Neural cell (in vitro differentiated cells): ENCODE measurements at regions not wholly inside any gene's neighbourhood (a gene's known extent, or its start where the extent isn't known, plus 50 kb on each side); places are given as distances from the start of the nearest gene placed in this dataset.

Experiments
- H2AFZ ChIP-seq: fragments of 200-600, 300-800 bp; sonication (generic), shearing (Covaris generic); 2 replicates; pipeline ENCODE4 v1.6.0; 2014; ENCODE audit warnings: low read depth, mild to moderate bottlenecking, antibody characterized with exemption, low read length, moderate library complexity
- H3F3A ChIP-seq: fragments of 200-600 bp; shearing (Covaris generic); 2 replicates; pipeline ENCODE4 v1.6.1; 2016; ENCODE audit warnings: mild to moderate bottlenecking, moderate library complexity, mixed read lengths, antibody characterized with exemption, low read length; ENCODE audit not compliant: insufficient read depth, poor library complexity, severe bottlenecking
- H3K27ac ChIP-seq: fragments of 200-600, 300-800 bp; sonication (generic), shearing (Covaris generic); 2 replicates; pipeline ENCODE4 v1.5.1; 2014; ENCODE audit warnings: mild to moderate bottlenecking, low read length, moderate library complexity
- H3K27me3 ChIP-seq: fragments of 300-800, 200-600 bp; sonication (generic), shearing (Covaris generic); 2 replicates; pipeline ENCODE4 v1.6.0; 2014; ENCODE audit warnings: mild to moderate bottlenecking, low read depth, low read length, moderate library complexity; ENCODE audit not compliant: insufficient read depth
- H3K36me3 ChIP-seq: fragments of 300-800, 200-600 bp; sonication (generic), shearing (Covaris generic); 2 replicates; pipeline ENCODE4 v1.5.1; 2014; ENCODE audit warnings: mild to moderate bottlenecking, antibody characterized with exemption, low read length, moderate library complexity; ENCODE audit not compliant: insufficient read depth
- H3K4me2 ChIP-seq: fragments of 300-800, 200-600 bp; sonication (generic), shearing (Covaris generic); 2 replicates; pipeline ENCODE4 v1.6.0; 2014; ENCODE audit warnings: mild to moderate bottlenecking, low read length
- H3K4me3 ChIP-seq: fragments of 300-800, 200-600 bp; sonication (generic), shearing (Covaris generic); 2 replicates; pipeline ENCODE4 v1.5.1; 2014; ENCODE audit warnings: mild to moderate bottlenecking, low read length, moderate library complexity
- H3K79me2 ChIP-seq: fragments of 200-600 bp; shearing (Covaris generic); replicated peaks from 2 replicates; pipeline ENCODE4 v1.6.0; 2014; ENCODE audit warnings: mild to moderate bottlenecking, low read length, moderate library complexity; ENCODE audit not compliant: insufficient read depth
- H3K9ac ChIP-seq: fragments of 300-800, 200-600 bp; sonication (generic), shearing (Covaris generic); 2 replicates; pipeline ENCODE4 v1.6.1; 2016; ENCODE audit warnings: mild to moderate bottlenecking, low read length, mixed read lengths
- H3K9me2 ChIP-seq: fragments of 200-600 bp; shearing (Covaris generic); 2 replicates; pipeline ENCODE4 v1.6.1; 2016; ENCODE audit warnings: mild to moderate bottlenecking, low read length, mixed read lengths; ENCODE audit not compliant: insufficient read depth
- H3K9me3 ChIP-seq: fragments of 200-600, 300-800 bp; sonication (generic), shearing (Covaris generic); 2 replicates; pipeline ENCODE4 v1.6.1; 2016; ENCODE audit warnings: mild to moderate bottlenecking, mixed run types, low read length, moderate library complexity, mixed read lengths
- H4K20me1 ChIP-seq: fragments of 200-600 bp; shearing (Covaris generic); 2 replicates; pipeline ENCODE4 v1.6.1; 2016; ENCODE audit warnings: mild to moderate bottlenecking, mixed run types; ENCODE audit not compliant: insufficient read depth
- EP300 ChIP-seq: fragments of 450-650 bp; conservative IDR thresholded peaks from 2 replicates; pipeline ENCODE4 v1.6.1; 2014; ENCODE audit warnings: antibody characterized with exemption, mild to moderate bottlenecking, moderate library complexity; ENCODE audit not compliant: poor library complexity, severe bottlenecking
- EZH2 ChIP-seq: fragments of 200-600, 300-800 bp; shearing (Covaris generic), sonication (generic); IDR thresholded peaks from 2 replicates; pipeline ENCODE4 v1.6.1; 2014; ENCODE audit warnings: antibody characterized with exemption, low read length, borderline replicate concordance, mild to moderate bottlenecking; ENCODE audit not compliant: insufficient read depth, poor library complexity, severe bottlenecking
- MXI1 ChIP-seq: fragments of 450-650 bp; conservative IDR thresholded peaks from 2 replicates; pipeline ENCODE4 v1.6.1; 2014; ENCODE audit warnings: antibody characterized with exemption, mild to moderate bottlenecking; ENCODE audit not compliant: poor library complexity, severe bottlenecking
- POLR2AphosphoS5 ChIP-seq: IDR thresholded peaks from 2 replicates; pipeline ENCODE4 v1.6.1; 2012
- RAD21 ChIP-seq: fragments of 450-650 bp; conservative IDR thresholded peaks from 2 replicates; pipeline ENCODE4 v1.6.1; 2014; ENCODE audit warnings: antibody characterized with exemption, mild to moderate bottlenecking, moderate library complexity
- SMC3 ChIP-seq: fragments of 450-650 bp; conservative IDR thresholded peaks from 2 replicates; pipeline ENCODE4 v1.6.1; 2014; ENCODE audit warnings: antibody characterized with exemption, mild to moderate bottlenecking, moderate library complexity; ENCODE audit not compliant: poor library complexity
- TAF1 ChIP-seq: IDR thresholded peaks from 2 replicates; pipeline ENCODE4 v1.6.1; 2012; ENCODE audit warnings: low read depth
- TF ChIP-seq, protein P1 (sequence below): IDR thresholded peaks from 2 replicates; pipeline ENCODE4 v1.6.1; 2012; ENCODE audit warnings: borderline replicate concordance
- TF ChIP-seq, protein P2 (sequence below): fragments of 450-650 bp; IDR thresholded peaks from 2 replicates; pipeline ENCODE4 v1.5.1; 2014; ENCODE audit warnings: antibody characterized with exemption, mild to moderate bottlenecking, moderate library complexity; ENCODE audit not compliant: poor library complexity, severe bottlenecking

DNA sequence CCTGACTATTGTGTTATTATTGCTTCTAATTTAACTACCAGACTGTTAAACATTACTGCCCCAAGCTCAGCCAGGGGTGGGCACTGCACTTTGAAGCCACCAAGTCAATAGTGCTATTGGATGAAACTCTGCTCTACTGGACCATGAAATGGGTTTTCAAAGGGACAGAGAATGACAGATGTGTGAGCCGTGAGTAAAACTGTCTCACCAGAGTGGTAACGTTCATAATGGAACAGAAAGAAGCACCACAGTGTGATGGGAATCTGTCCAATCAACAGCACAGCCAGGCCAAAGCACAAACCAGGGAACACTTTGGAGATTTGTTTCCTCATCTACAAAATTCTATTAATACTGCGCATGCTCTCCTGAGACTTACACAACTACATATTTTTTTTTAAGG is 171.8 kb upstream of the LPP start:
- Histone ChIP-seq H3K27me3 (no peaks in the 10 kb centered on the region), H3K36me3 (no peaks in the 10 kb centered on the region), H3K9me2 (no peaks in the 10 kb centered on the region), H3F3A (no peaks in the 10 kb centered on the region), H3K79me2 (no peaks in the 10 kb centered on the region), H3K27ac (no peak overlapping the region), H3K9ac (no peak overlapping the region), H3K9me3 (peaks cover 3% of the 10 kb centered on the region), H4K20me1 (no peaks in the 10 kb centered on the region), H3K4me2 (no peak overlapping the region), H2AFZ (no peak overlapping the region), H3K4me3 (no peak overlapping the region)
- TF ChIP-seq, protein P1, sequence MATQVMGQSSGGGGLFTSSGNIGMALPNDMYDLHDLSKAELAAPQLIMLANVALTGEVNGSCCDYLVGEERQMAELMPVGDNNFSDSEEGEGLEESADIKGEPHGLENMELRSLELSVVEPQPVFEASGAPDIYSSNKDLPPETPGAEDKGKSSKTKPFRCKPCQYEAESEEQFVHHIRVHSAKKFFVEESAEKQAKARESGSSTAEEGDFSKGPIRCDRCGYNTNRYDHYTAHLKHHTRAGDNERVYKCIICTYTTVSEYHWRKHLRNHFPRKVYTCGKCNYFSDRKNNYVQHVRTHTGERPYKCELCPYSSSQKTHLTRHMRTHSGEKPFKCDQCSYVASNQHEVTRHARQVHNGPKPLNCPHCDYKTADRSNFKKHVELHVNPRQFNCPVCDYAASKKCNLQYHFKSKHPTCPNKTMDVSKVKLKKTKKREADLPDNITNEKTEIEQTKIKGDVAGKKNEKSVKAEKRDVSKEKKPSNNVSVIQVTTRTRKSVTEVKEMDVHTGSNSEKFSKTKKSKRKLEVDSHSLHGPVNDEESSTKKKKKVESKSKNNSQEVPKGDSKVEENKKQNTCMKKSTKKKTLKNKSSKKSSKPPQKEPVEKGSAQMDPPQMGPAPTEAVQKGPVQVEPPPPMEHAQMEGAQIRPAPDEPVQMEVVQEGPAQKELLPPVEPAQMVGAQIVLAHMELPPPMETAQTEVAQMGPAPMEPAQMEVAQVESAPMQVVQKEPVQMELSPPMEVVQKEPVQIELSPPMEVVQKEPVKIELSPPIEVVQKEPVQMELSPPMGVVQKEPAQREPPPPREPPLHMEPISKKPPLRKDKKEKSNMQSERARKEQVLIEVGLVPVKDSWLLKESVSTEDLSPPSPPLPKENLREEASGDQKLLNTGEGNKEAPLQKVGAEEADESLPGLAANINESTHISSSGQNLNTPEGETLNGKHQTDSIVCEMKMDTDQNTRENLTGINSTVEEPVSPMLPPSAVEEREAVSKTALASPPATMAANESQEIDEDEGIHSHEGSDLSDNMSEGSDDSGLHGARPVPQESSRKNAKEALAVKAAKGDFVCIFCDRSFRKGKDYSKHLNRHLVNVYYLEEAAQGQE, result no peak

DNA sequence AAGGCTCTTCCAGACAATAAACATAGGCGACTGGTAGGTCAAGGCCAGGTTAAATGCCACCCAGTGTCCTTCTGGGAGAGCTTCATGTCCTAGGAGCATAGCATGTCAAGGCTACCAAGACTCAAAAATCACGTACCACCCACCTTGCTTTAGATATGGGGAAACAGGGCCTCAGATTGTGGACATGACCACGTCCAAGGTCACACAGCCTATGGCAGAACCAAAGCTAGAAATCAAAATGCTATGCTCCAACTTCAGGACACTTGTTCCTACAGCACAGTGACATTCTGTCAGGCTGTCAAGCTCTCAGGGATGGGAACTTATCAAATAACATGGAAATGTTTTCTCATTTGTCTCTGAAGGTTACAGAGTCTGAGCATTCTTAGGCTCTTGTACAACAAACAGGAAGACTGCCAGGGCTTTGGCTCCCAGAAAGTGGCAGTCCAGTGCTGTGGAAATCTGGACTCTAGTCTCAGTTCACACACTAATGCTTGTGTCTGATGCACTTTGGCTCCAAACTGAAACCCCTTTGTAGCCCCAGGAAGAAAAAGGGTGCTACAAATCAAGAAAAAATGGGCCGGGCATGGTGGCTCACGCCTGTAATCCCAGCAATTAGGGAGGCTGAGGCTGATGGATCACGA is 170.4 kb upstream of the LPP start:
- H3K36me3 ChIP-seq, result no peaks in the 10 kb centered on the region
- H3K79me2 ChIP-seq, result no peaks in the 10 kb centered on the region
- H3F3A ChIP-seq, result no peaks in the 10 kb centered on the region
- H3K9me2 ChIP-seq, result no peaks in the 10 kb centered on the region
- TF ChIP-seq SMC3, result no peak
- no peaks in the 10 kb centered on the region for H3K9me3 ChIP-seq
- no peaks in the 10 kb centered on the region for H3K27me3 ChIP-seq
- no peak overlapping the region for H3K9ac ChIP-seq
- H3K4me2 ChIP-seq, result no peak overlapping the region
- no peak overlapping the region for H3K27ac ChIP-seq
- no peak overlapping the region for H3K4me3 ChIP-seq
- H2AFZ ChIP-seq, result no peak overlapping the region
- H4K20me1 ChIP-seq, result no peaks in the 10 kb centered on the region

DNA sequence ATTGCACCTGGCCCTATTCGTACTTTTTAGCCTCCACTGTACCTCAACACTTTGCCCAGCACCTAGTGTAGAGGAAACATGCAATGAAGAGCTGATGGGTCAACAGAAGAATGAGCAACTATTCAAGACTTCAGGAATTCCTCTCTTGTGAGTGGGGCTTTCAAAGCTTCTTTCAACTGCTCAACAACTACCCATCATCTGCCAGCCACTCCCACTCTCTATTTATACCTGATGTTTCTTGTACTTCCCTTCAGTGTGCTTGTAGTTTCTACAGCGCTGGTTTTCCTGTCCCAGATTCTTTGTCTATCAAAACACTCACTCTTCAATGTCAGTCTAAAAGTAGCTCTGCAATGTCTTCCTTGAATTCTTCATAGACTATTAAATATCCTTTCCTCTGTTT is 168.3 kb upstream of the LPP start:
- Histone ChIP-seq H3K9me3 (no peaks in the 10 kb centered on the region), H3K4me2 (no peak overlapping the region), H3K27me3 (no peaks in the 10 kb centered on the region), H3K4me3 (no peak overlapping the region), H4K20me1 (no peaks in the 10 kb centered on the region), H3K79me2 (no peaks in the 10 kb centered on the region), H3F3A (no peaks in the 10 kb centered on the region), H3K9ac (no peak overlapping the region), H3K36me3 (no peaks in the 10 kb centered on the region), H3K27ac (no peak overlapping the region), H2AFZ (no peak overlapping the region), H3K9me2 (no peaks in the 10 kb centered on the region)
- TF ChIP-seq, protein P1, result no peak
- TF ChIP-seq EP300 (no peak), SMC3 (no peak), RAD21 (no peak), POLR2AphosphoS5 (no peak), MXI1 (no peak), EZH2 (no peak), TAF1 (no peak)
- TF ChIP-seq, protein P2, sequence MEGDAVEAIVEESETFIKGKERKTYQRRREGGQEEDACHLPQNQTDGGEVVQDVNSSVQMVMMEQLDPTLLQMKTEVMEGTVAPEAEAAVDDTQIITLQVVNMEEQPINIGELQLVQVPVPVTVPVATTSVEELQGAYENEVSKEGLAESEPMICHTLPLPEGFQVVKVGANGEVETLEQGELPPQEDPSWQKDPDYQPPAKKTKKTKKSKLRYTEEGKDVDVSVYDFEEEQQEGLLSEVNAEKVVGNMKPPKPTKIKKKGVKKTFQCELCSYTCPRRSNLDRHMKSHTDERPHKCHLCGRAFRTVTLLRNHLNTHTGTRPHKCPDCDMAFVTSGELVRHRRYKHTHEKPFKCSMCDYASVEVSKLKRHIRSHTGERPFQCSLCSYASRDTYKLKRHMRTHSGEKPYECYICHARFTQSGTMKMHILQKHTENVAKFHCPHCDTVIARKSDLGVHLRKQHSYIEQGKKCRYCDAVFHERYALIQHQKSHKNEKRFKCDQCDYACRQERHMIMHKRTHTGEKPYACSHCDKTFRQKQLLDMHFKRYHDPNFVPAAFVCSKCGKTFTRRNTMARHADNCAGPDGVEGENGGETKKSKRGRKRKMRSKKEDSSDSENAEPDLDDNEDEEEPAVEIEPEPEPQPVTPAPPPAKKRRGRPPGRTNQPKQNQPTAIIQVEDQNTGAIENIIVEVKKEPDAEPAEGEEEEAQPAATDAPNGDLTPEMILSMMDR, result no peak
